NCI-H82 treated with DMSO at 0.1 percent for 48 hours (cell line): ENCODE measurements at regions not wholly inside any gene's neighbourhood (a gene's known extent, or its start where the extent isn't known, plus 50 kb on each side); places are given as distances from the start of the nearest gene placed in this dataset.
"Not testable (repeated sequence)": the region's sequence is repeated elsewhere in the genome, so short reads cannot be mapped to it uniquely, and the experiment has no call there.

Experiments used
- DNase-seq: peaks from one replicate; lab custom pipeline; 2025; ENCODE audit not compliant: unreplicated experiment; lab: John Stamatoyannopoulos, UW

DNA sequence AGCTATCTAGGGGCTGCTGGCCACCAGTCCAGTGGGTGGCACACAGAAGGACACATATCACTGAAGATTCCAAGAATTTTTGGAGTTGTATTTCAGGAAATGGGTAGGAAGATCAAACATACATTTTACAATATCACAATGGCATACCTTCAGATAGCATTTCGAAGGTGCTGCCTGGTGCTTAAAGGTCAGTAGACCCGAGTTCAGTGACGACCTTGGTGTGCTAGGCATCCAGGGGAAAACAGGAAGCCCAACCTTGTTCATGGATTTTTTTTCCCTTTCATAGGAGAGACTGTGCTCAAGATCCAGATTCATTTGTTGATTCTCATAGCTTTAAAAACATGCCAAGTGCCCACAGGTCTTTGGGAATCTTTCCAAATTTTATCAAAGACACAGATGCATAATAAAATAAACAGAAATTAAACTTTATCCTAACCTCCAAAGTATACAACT lies 51.0 kb upstream of the RCBTB2 start:
- DNase-seq: no peak

DNA sequence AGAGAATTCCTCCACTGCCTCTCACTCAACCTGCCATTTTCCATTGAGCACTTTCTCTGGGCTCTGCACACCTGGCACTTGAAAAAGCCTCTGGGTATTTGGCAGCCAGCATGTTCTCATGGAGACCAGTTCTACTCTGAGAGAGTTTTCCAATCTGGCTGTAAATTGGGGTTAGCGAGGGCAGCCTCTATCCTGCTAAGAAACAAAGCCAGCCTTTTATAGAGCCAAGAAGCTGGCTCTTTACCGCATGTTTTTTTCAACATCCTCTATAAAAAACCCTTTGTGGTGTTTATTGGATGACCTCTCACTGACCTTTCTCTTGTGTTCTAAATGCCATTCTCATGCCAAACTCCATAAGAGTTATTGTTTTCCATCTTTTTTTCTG lies 52.6 kb upstream of the RCBTB2 start:
- DNase-seq: no peak

DNA sequence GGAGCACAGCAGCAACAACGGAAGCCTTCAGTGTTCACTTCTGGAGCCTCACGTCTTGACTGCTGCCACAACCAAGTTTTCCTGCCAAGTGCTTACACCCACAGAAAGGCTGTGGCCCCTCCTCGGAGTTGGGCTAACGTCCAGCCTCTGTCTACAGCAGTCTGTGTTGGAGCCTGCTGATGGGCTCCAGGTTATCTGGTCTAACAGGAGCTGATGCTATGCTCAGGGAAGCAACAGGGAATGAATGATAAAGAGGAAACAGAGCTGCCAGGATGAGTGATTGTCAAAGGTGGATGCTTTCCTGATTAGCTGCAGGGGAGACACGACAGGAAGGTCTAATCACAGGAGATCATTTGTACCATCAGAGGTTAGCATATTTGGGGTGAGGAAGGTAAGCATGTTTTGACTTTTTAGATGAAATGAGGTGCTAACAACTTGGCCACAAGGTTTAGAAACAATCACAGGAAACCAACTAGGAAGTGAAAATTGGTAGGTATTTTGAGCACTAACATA lies 53.8 kb upstream of the RCBTB2 start:
- no peak for DNase-seq

DNA sequence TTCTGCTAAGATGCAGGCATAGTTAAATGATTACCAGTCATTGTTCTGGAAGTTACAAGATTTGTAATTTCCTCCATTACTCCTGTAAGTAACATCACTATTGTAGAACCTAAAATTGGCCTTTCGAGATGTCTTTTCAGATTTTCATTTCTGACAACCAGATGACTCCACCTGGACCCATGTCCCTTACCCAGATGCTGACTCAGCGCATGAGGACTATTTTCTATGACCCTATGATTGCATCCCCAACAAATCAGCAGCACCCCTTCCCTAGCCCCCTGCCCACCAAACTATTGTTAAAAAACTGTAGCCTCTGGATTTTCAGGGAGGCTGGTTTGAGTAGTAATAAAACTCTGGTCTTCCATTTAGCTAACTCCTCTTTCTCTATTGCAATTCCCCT lies 55.2 kb upstream of the RCBTB2 start:
- DNase-seq: no peak

DNA sequence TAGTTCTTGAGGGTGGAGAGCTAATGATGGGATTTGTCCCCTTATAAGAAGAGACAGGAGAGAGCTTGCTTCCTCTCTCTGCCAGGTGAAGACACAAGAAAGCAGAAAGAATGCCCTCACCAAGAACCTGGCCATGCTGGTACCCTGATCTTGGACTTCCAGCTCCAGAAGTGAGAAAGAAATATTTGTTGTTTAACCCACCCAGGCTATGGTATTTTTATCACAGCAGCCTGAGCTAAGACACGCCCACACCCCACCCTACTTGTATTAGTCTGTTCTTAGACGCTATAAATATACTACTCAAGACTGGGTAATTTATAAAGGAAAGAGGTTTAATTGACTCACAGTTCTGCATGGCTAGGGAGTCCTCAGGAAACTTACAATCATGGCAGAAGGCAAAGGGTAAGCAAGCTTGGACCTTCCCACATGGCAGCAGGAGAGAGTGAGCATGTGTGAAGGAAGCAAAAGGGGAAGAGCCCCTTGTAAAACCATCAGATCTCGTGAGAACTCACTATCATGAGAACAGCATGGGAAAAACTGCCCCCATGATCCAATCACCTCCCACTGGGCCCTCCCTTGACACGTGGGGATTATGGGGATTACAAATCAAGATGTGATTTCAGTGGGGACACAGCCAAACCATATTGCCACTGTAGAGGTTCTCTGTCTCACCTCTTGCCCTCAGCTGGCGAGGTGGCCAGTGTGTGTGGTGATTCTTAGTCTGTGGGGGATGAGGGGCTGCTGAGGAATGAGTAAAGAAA lies 57.4 kb upstream of the RCBTB2 start:
- no peak for DNase-seq

DNA sequence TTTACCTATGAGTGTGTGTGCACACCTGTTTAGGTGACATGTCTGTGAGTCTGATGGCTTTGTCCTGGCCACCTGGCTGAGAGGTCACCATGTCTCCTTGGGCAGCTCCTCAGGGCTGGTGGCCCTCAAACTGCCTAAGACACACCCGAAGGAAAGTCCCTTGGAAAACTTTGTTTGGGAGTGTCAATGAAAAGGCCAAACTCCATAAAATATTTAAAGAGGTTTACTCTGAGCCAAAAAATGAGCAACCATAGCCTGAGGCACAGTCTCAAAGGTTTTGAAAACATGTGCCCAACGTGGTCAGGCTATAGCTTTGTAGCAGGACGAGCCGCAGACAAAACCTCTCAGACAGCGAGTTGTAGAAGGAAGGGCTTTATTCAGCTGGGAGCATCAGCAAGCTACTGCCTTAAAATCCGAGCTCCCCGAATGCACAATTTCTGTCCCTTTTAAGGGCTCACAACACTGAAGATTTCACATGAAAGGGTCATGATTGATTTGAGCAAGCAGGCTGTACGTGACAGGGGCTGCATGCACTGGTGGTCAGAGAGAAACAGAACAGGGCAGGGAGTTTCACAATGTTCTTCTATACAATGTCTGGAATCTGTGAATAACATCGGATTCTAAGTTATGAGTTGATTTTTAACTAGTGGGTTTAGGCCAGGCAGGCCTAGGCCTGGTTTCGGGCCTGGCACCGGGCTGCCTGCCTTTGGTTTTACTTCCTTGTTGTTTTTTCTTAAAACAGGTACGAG lies 58.4 kb upstream of the RCBTB2 start:
- not testable (repeated sequence) for DNase-seq

DNA sequence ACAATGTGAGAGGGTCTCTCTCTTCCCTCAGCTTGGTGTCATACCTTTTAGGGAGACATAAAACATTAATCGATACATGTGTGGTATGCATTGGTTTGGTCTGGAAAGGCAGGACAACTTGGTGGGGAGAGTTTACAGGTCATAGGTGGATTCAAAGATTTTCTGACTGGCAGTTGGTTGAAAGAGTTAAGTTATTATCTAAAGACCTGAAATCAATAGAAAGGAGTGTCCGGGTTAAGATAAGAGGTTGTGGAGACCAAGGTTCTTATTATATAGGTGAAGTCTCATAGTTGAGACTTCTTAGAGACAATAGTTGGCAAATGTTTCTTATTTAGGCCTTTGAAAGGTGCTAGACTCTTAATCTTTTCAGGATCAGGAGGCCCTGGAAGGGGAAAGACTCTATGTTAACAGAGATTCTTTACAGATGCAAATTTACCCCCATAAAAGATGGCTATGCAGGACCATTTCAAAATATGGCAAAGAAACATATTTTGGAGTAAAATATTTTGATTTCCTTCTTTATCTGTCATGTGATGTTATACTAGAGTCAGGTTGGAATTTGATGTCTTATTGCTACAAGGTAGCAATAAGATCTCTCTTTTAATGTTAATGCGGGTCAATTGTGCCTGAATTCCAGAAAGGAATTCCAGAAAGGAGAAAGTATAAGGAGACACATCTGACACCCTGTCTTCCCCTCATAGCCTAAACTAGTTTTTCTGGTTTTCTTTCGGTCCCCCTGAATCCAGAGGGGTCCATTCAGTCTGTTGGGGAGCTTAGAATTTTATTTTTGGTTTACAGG lies 59.2 kb upstream of the RCBTB2 start:
- no peak for DNase-seq

DNA sequence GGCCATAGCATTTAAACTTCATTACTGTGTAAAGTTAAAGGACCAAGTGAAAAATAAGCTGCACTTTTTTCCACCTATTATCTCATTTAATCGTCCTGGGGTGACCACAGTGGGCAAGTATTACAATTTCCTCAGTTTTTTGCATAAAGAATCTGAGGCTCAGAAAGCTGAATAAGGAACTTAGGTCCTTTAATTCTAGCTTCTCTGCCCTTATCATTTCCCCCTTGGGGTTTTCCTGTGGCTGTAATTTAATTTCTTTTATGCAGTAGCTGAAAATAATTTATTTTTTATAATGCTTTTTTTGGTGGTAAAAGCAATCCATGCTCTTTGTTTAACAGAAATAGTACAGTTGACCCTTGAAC lies 59.8 kb upstream of the RCBTB2 start:
- DNase-seq: no peak

DNA sequence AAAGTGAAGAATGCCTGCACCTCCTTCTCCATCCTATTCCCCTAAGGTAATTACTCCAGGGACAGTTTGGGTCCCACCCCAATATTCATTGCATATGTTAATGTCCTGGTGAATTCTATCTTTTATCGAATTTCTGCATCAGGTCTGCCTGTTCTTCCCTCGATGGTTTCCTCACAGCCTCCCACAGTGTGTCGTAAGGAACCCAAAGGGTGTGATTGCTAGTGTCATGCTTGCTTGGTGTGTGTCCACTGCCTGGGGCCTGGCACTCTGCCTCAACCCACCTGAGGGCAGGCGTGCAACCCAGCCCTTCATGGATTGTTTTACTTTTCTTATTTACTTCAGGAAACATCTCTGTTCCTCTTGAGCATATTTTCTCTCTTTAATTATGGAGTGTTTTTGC lies 60.2 kb upstream of the CYSLTR2 start:
- no peak for DNase-seq

DNA sequence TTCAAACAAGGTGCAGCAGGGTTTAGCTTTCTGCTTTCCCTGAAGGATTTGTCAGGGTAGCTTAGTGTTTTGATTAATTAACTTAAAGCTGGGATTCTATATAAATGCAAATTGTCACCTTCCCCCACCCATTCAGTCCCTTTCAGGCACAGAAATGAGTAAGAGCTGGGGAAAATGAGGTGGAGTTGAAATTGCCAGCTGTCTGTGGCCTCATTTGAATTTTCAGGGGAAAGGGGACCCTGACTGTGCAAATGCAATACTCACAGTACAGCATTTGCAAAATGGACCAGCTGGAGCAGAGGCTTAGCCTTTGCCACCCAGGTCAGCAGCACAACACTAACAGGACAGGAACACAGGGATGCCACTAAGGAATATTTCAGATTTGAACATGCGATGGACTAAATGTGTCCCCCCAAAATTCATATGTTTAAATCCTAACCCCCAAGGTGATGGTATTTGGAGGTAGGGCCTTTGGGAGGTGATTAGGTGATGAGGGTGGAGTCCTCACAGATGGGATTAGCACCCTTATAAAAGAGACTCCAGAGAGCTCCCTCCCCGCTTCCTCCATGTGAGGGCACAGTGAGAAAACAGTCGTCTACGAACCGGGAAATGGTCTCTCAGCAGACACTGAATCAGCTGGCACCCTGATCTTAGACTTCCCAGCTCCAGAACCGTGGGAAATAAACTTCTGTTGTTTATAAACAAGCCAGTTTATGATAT lies 59.5 kb upstream of the CYSLTR2 start:
- peak; percentile 85 for DNase-seq

DNA sequence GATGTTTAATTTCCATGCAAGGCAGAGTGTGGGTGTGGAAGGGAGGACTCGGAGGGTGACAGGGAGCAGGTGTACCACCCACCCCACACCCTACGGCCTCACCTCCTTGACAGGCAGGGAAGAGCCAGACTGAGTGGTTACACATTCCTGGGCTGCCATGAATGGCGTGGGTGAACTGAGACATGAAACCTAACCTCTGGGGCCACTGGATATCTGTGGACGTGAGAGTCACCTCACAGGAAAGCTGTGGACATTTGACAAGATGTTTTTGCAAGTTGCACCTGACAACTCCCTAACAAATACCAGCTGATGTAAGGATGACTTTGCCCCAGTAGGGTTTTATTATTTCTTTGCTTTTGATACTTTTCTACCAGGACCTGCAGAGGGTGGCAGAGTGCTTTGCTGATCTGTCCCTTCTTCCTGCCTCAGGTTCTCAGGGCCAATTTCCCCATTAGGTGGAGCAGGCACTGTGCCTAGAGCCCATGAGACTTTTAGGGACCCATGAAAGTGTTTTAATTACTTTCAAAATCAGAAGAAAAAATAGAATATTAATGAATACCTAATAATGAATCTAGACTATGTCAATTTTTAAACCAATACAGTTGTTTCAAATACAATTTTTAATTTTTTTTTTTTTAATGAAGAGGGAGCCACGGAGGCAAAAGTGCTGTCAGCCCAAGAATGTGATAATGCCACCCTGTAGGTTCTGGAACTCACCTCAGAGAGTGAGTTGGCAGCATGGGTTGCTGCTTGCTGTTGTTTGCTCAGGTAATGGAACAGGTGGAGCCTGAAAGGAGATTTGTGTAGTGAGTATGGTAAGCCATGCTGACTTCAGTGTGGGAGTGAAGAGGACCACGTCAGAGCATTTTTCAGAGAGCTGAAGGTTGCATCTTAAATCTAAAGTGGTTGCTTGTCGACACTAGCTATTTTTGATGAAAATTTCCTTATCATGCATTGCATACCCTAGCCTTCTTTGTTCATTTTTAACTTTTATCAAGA lies 58.0 kb upstream of the CYSLTR2 start:
- peak; percentile 77 for DNase-seq

DNA sequence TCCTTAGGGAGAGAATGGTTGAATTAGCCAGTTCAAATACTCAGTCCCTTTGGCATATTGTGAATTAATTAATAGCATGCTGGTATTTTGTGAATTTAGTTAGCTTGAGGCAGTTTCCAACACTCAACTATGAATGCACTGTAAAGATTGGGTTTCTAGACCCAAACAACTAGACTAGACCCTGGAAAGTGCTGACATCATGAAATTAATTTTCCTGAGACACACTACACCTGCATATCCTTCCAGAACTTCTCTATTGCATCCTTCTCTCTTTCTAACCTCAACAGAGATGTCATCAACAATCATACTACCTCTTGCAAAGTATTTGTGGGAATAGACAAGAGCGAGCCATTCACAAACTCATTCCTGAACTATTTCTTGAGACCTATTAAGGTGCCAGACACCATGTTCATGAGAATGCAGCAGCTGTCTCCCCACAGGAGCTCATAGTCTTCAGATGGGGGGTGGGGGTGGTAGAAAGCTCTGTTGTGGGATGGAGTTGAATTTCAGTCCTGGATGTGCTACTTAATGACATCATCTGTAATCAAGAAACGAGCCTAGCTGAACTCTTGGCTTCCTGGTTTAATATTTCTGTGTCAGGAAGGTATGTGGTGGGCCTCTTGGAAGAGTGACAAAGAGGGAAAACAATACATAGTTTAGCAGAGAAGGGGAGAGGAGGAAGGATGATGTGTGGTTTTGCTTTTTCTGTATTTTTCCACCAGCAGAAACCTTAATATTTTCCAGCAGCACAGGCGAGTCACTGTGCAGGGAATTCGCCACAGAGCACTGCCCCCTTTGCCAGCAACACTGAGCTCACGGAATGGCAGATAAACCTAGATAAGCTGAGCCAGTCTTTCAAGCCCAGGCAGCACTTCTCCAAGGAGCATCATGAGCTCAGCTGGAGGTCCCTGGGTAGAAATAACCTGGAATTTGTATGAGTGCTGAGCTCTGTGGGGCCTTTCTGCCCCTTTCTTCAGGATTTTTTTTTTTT lies 53.1 kb upstream of the CYSLTR2 start:
- no peak for DNase-seq

DNA sequence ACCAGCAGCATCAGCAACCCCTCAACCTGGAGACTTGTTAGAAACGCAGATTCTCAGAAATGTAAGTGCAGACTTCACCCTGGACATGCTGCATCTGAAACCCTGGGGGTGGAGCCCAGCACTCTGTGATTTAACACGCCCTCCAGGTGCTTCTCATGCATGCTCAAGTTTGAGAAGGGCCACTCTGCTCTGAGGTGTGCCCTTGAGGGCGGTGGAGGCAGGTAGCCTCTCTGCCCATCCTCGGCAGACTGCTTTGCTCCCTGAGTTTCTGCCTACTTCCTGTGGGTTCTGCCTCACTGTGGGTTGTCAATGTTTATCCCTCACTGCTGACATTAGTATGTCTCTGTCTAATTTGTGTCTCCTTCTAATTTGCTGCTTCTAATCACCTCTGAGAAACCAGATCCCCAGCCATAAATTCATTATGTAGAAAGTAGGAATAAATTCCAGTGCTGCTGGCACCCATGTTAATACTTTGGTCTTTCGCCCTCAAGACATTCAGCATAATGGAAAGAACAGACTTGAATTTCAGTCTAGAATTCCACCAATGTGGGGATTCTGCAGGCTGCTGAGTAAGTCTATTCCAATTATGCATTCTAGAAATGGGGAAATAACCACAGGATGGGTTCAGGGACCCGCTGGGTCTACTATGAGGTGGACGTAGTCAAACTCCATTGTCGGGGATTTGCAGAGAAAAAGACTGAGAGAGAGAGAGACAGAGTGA lies 51.3 kb upstream of the CYSLTR2 start:
- no peak for DNase-seq

DNA sequence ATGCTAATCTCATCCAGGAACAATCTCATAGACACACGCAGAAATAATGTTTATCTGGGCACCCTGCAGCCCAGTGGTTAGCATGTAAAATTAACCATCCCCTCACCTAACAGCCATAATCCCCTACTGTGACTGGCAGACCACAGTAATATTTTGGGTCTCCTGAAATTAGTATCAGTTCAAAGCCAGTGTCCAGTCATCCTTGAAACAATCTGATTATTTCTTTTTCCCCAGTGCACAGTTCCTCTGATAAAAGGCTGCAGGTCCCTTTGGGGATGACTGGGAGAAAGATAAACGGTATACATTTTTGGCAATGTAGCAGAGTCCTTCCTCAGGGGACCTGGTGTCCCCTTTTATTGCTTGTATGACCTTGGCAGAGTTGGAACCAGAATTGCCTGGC lies 50.4 kb upstream of the CYSLTR2 start:
- DNase-seq: no peak
